ENCODE measurements at regions not wholly inside any gene's neighbourhood (a gene's known extent, or its start where the extent isn't known, plus 50 kb on each side); places are given as distances from the start of the nearest gene placed in this dataset.

- TF ChIP-seq JUNB (IDR thresholded peaks at IDR 0.05) (no peak), ZBTB40 (IDR thresholded peaks at IDR 0.05; ENCODE audit: borderline replicate concordance) (no peak), JUND (IDR thresholded peaks at IDR 0.05; ENCODE audit: low read depth, low read length) (no peak), ZNF24 (IDR thresholded peaks at IDR 0.05) (no peak), MXI1 (IDR thresholded peaks at IDR 0.05; ENCODE audit: low read depth, low read length) (no peak), ZBTB4 (CRISPR knock-in tag; IDR thresholded peaks at IDR 0.05) (no peak), ZBED1 (IDR thresholded peaks at IDR 0.05; ENCODE audit: borderline replicate concordance) (no peak), STAT3 (IDR thresholded peaks at IDR 0.05; ENCODE audit: low read depth, low read length) (no peak), RAD21 (IDR thresholded peaks at IDR 0.05; ENCODE audit: insufficient read depth, low read depth, low read length) (no peak), NRF1 (conservative IDR thresholded peaks at IDR 0.05; ENCODE audit: low read depth, low read length) (no peak), CTCF (IDR thresholded peaks at IDR 0.05 in 2 of 3, conservative IDR thresholded peaks at IDR 0.05 in 1 of 3; ENCODE audit: control insufficient read depth in 2 of 3, extremely low read depth in 1 of 3, insufficient read depth in 1 of 3, low read depth in 3 of 3, low read length in 3 of 3) (no peak)
These were observed 139.4 kb downstream of the BMS1 start for GRCh38 chr10:42921951-42922350.

Measured in GM12878 (cell line).